PC-9 (cell line): ENCODE measurements at regions not wholly inside any gene's neighbourhood (a gene's known extent, or its start where the extent isn't known, plus 50 kb on each side); places are given as distances from the start of the nearest gene placed in this dataset.

Source experiments
- BruUV-seq: library from RNA; stranded (reverse); fragments of 400-500 nt; replicated peaks from 2 replicates; lab custom pipeline; 2021; lab: Mats Ljungman, UMichigan
- CTCF ChIA-PET: fragments of 300-600 bp; sonication (Branson Sonifier 250); formaldehyde crosslinking; loops from one replicate; lab custom pipeline; 2022; ENCODE audit warnings: antibody characterized with exemption; lab: Charles Lee
- POLR2A ChIA-PET: fragments of 300-600 bp; sonication (Branson Sonifier 250); formaldehyde crosslinking; loops from one replicate; lab custom pipeline; 2022; ENCODE audit warnings: antibody characterized with exemption; ENCODE audit not compliant: unreplicated experiment; lab: Charles Lee
- DNase-seq, 2 experiments: peaks; one replicate each; pipeline versions ENCODE4 v3.0.0 to v3.0.0-alpha.2; 2015 to 2022; ENCODE audit warnings: mixed read lengths in 1 of 2
- H2AFZ ChIP-seq: fragments of 200-600 bp; sonication (generic); 2 replicates; pipeline ENCODE4 v1.8.1; 2017; ENCODE audit warnings: antibody characterized with exemption
- H3F3A ChIP-seq: fragments of 200-600 bp; sonication (generic); 2 replicates; pipeline ENCODE4 v1.8.1; 2017; ENCODE audit warnings: antibody characterized with exemption, mild to moderate bottlenecking, low read depth; ENCODE audit not compliant: insufficient read depth
- H3K27ac ChIP-seq: fragments of 200-600 bp; sonication (generic); 2 replicates; pipeline ENCODE4 v1.6.1; 2016; ENCODE audit warnings: mixed run types
- H3K27me3 ChIP-seq: fragments of 200-600 bp; sonication (generic); 2 replicates; pipeline ENCODE4 v1.6.1; 2016; ENCODE audit warnings: low read depth, mixed run types; ENCODE audit not compliant: insufficient read depth
- H3K36me3 ChIP-seq: fragments of 200-600 bp; sonication (generic); 2 replicates; pipeline ENCODE4 v1.6.1; 2016; ENCODE audit warnings: low read depth, mixed run types
- H3K4me1 ChIP-seq: fragments of 200-600 bp; sonication (generic); replicated peaks from 2 replicates; pipeline ENCODE4 v1.6.1; 2016; ENCODE audit warnings: mixed run types; ENCODE audit not compliant: insufficient read depth
- H3K4me2 ChIP-seq: fragments of 200-600 bp; sonication (generic); 2 replicates; pipeline ENCODE4 v1.6.1; 2017; ENCODE audit warnings: mixed run types
- H3K4me3 ChIP-seq: fragments of 200-600 bp; sonication (generic); 2 replicates; pipeline ENCODE4 v1.6.1; 2016; ENCODE audit warnings: mixed run types
- H3K79me2 ChIP-seq: fragments of 200-600 bp; sonication (generic); 2 replicates; pipeline ENCODE4 v1.6.1; 2017; ENCODE audit warnings: low read depth, mixed run types
- H3K9me2 ChIP-seq: fragments of 200-600 bp; sonication (generic); 2 replicates; pipeline ENCODE4 v1.8.1; 2017; ENCODE audit warnings: mild to moderate bottlenecking; ENCODE audit not compliant: insufficient read depth
- H3K9me3 ChIP-seq: fragments of 200-600 bp; sonication (generic); 2 replicates; pipeline ENCODE4 v1.8.1; 2016; ENCODE audit warnings: low read depth; ENCODE audit not compliant: insufficient read depth
- H4K20me1 ChIP-seq: fragments of 200-600 bp; sonication (generic); 2 replicates; pipeline ENCODE4 v1.8.1; 2017; ENCODE audit not compliant: insufficient read depth
- CTCF ChIP-seq: fragments of 200-600 bp; sonication (generic); conservative IDR thresholded peaks from 2 replicates; pipeline ENCODE4 v1.6.1; 2017; ENCODE audit warnings: mixed run types, antibody characterized with exemption, mild to moderate bottlenecking, moderate library complexity
- EZH2 ChIP-seq: fragments of 200-600 bp; sonication (generic); IDR thresholded peaks from 2 replicates; pipeline ENCODE4 v1.8.0; 2017; ENCODE audit warnings: antibody characterized with exemption, low read depth
- intact Hi-C: fragments of 100-400 bp; cut with micrococcal nuclease; formaldehyde crosslinking; loops from one replicate; pipeline ENCODE4 v1.10.0; 2022; ENCODE audit not compliant: unreplicated experiment

GRCh38 chr1:29541631-29542030 lies 305.3 kb downstream of the PTPRU start:
- intact Hi-C loops = no loop called here
- Histone ChIP-seq H3K36me3 (no peaks in the 10 kb centered on the region), H3K27ac (no peak overlapping the region), H3K79me2 (no peaks in the 10 kb centered on the region), H3K27me3 (no peaks in the 10 kb centered on the region), H3F3A (no peaks in the 10 kb centered on the region), H3K9me3 (no peaks in the 10 kb centered on the region), H2AFZ (no peak overlapping the region), H3K4me2 (no peak overlapping the region), H3K4me3 (no peak overlapping the region), H3K4me1 (no peaks in the 10 kb centered on the region), H4K20me1 (no peaks in the 10 kb centered on the region), H3K9me2 (no peaks in the 10 kb centered on the region)
- DNase-seq = no peak
- POLR2A ChIA-PET = no interaction called here
- TF ChIP-seq CTCF = no peak
- no peak for TF ChIP-seq EZH2
- CTCF ChIA-PET = no interaction called here
- BruUV-seq = no TSS peak

- intact Hi-C loops = no loop called here
- H3K4me3 ChIP-seq = no peak overlapping the region
- CTCF ChIA-PET = no interaction called here
- no peak overlapping the region for H3K4me2 ChIP-seq
- no peaks in the 10 kb centered on the region for H4K20me1 ChIP-seq
- POLR2A ChIA-PET = no interaction called here
- no peaks in the 10 kb centered on the region for H3K36me3 ChIP-seq
- H3K79me2 ChIP-seq = no peaks in the 10 kb centered on the region
- no peaks in the 10 kb centered on the region for H3K9me3 ChIP-seq
- no peaks in the 10 kb centered on the region for H3K4me1 ChIP-seq
- H3K9me2 ChIP-seq = no peaks in the 10 kb centered on the region
- H3K27ac ChIP-seq = no peak overlapping the region
- no peak for DNase-seq
- TF ChIP-seq EZH2 (no peak), CTCF (no peak)
- H3F3A ChIP-seq = no peaks in the 10 kb centered on the region
- BruUV-seq = no TSS peak
- H2AFZ ChIP-seq = no peak overlapping the region
- H3K27me3 ChIP-seq = no peaks in the 10 kb centered on the region
Observed at GRCh38 chr1:29540801-29541357, 304.6 kb downstream of the PTPRU start.

- no peaks in the 10 kb centered on the region for H3K79me2 ChIP-seq
- intact Hi-C loops = no loop called here
- H2AFZ ChIP-seq = no peak overlapping the region
- ChIA-PET POLR2A (no interaction called here), CTCF (no interaction called here)
- H3K27me3 ChIP-seq = no peaks in the 10 kb centered on the region
- H3K9me2 ChIP-seq = no peaks in the 10 kb centered on the region
- TF ChIP-seq CTCF (no peak), EZH2 (no peak)
- no peak overlapping the region for H3K27ac ChIP-seq
- no peak overlapping the region for H3K4me3 ChIP-seq
- no peak for DNase-seq
- no peaks in the 10 kb centered on the region for H4K20me1 ChIP-seq
- H3K36me3 ChIP-seq = no peaks in the 10 kb centered on the region
- BruUV-seq = no TSS peak
- no peaks in the 10 kb centered on the region for H3K4me1 ChIP-seq
- H3K9me3 ChIP-seq = no peaks in the 10 kb centered on the region
- H3K4me2 ChIP-seq = no peak overlapping the region
- no peaks in the 10 kb centered on the region for H3F3A ChIP-seq
Observed at GRCh38 chr1:29539971-29540370, 303.6 kb downstream of the PTPRU start.
